Brain microvascular endothelial cell (primary cell): ENCODE measurements at regions not wholly inside any gene's neighbourhood (a gene's known extent, or its start where the extent isn't known, plus 50 kb on each side); places are given as distances from the start of the nearest gene placed in this dataset.

Source experiments
- DNase-seq: peaks from one replicate; pipeline ENCODE4 v3.0.0-alpha.2; 2020
- H3K27ac ChIP-seq: fragments of 250-450 bp; sonication (Bioruptor Pico); 2 replicates; pipeline ENCODE4 v1.5.1; 2020; ENCODE audit warnings: mild to moderate bottlenecking, moderate library complexity
- H3K27me3 ChIP-seq: fragments of 250-450 bp; sonication (Bioruptor Pico); replicated peaks from 2 replicates; pipeline ENCODE4 v1.5.1; 2020; ENCODE audit warnings: mild to moderate bottlenecking
- H3K36me3 ChIP-seq: fragments of 250-450 bp; sonication (Bioruptor Pico); replicated peaks from 2 replicates; pipeline ENCODE4 v1.5.1; 2020; ENCODE audit warnings: mild to moderate bottlenecking
- H3K4me3 ChIP-seq: 2 replicates; pipeline ENCODE4 v1.5.1; 2011; ENCODE audit warnings: low read depth, mild to moderate bottlenecking, control low read depth, low read length, moderate library complexity
- CTCF ChIP-seq: IDR thresholded peaks from 2 replicates; pipeline ENCODE4 v1.5.1; 2011; ENCODE audit warnings: low read depth, mild to moderate bottlenecking, moderate library complexity, low read length, control low read depth, inconsistent platforms; ENCODE audit errors: missing control alignments
- in situ Hi-C: cut with HindIII; loops from 2 replicates; pipeline ENCODE4 v1.10.0; 2017; ENCODE audit warnings: low sequenced_read_pairs, low pct_ligation_motif_present

GRCh38 chr7:7127773-7128172 lies 54.6 kb upstream of the C1GALT1 start:
- Histone ChIP-seq H3K27me3 (no peaks in the 10 kb centered on the region), H3K36me3 (no peaks in the 10 kb centered on the region), H3K4me3 (no peak overlapping the region), H3K27ac (no peak overlapping the region)
- DNase-seq, result no peak
- in situ Hi-C loops, result no loop called here
- no peak for TF ChIP-seq CTCF

- Histone ChIP-seq H3K27ac (no peak overlapping the region), H3K27me3 (no peaks in the 10 kb centered on the region), H3K36me3 (no peaks in the 10 kb centered on the region), H3K4me3 (no peak overlapping the region)
- TF ChIP-seq CTCF, result no peak
- no peak for DNase-seq
- in situ Hi-C loops, result no loop called here
These were observed 53.0 kb upstream of the C1GALT1 start for GRCh38 chr7:7129381-7129780.

GRCh38 chr7:7131273-7131672 lies 51.1 kb upstream of the C1GALT1 start:
- no peak for DNase-seq
- Histone ChIP-seq H3K36me3 (no peaks in the 10 kb centered on the region), H3K27me3 (no peaks in the 10 kb centered on the region), H3K27ac (no peak overlapping the region), H3K4me3 (no peak overlapping the region)
- in situ Hi-C loops, result no loop called here
- TF ChIP-seq CTCF, result no peak
